HCT116 (cell line): ENCODE measurements at regions not wholly inside any gene's neighbourhood (a gene's known extent, or its start where the extent isn't known, plus 50 kb on each side); places are given as distances from the start of the nearest gene placed in this dataset.

Source experiments
- ATAC-seq: fragments of 200-7000 bp; cut with Tn5 transposase; 2 replicates; pipeline ENCODE4 v1.9.1; 2020; ENCODE audit warnings: mild to moderate bottlenecking, moderate library complexity
- BruUV-seq: library from RNA; stranded (reverse); fragments of 400-500 nt; replicated peaks from 2 replicates; lab custom pipeline; 2021; lab: Mats Ljungman, UMichigan
- CTCF ChIA-PET: fragments of 300-600 bp; sonication (Branson Sonifier 250); formaldehyde crosslinking; loops from one replicate; lab custom pipeline; 2021; ENCODE audit warnings: antibody characterized with exemption; lab: Charles Lee
- POLR2A ChIA-PET: fragments of 300-600, 350-600 bp; sonication (Branson Sonifier 250); formaldehyde crosslinking; loops from one replicate; lab custom pipeline; 2021; ENCODE audit warnings: antibody characterized with exemption; lab: Charles Lee
- RAD21 ChIA-PET, 2 experiments: fragments of 300-600 bp; sonication (Branson Sonifier 250); formaldehyde crosslinking; loops; one replicate each; lab custom pipeline; 2023; ENCODE audit warnings: low total read pairs in 2 of 2; ENCODE audit not compliant: uncharacterized antibody in 2 of 2, unreplicated experiment in 2 of 2, low non-redundant PET in 1 of 2; lab: Charles Lee
- DNase-seq: peaks from one replicate; pipeline ENCODE4 v3.0.0-alpha.2; 2010; ENCODE audit warnings: low read depth, low spot score
- H2AFZ ChIP-seq: fragments of 200-600 bp; shearing (Covaris generic), sonication (generic); 2 replicates; pipeline ENCODE4 v1.6.1; 2017; ENCODE audit warnings: low read depth, mixed run types, mixed read lengths, antibody characterized with exemption, low read length; ENCODE audit not compliant: poor library complexity, severe bottlenecking
- H3K27ac ChIP-seq: 2 replicates; pipeline ENCODE4 v1.5.1; 2012; ENCODE audit warnings: low read depth, low read length
- H3K27me3 ChIP-seq: fragments of 200-600 bp; sonication (generic); 2 replicates; pipeline ENCODE4 v1.6.1; 2016; ENCODE audit warnings: mixed run types, low read length, mixed read lengths; ENCODE audit not compliant: insufficient read depth
- H3K36me3 ChIP-seq, 2 experiments: fragments of 200-500 bp in 1 of 2; fragments of 200-600 bp in 1 of 2; sonication (Bioruptor generic) in 1 of 2; sonication (generic) in 1 of 2; 2 replicates each; pipeline versions ENCODE4 v1.5.1 to v1.6.1; 2014 to 2016; ENCODE audit warnings: low read length in 2 of 2, inconsistent platforms in 1 of 2, mixed read lengths in 1 of 2, mixed run types in 1 of 2; ENCODE audit not compliant: insufficient read depth in 2 of 2, control insufficient read depth in 1 of 2
- H3K4me1 ChIP-seq, 2 experiments: fragments of 200-600 bp in 1 of 2; sonication (generic) in 1 of 2; 2 replicates each; pipeline versions ENCODE4 v1.5.1 to v1.6.1; 2012 to 2017; ENCODE audit warnings: low read length in 2 of 2, inconsistent platforms in 1 of 2, mild to moderate bottlenecking in 1 of 2, mixed read lengths in 1 of 2, mixed run types in 1 of 2, moderate library complexity in 1 of 2; ENCODE audit not compliant: insufficient read depth in 2 of 2, control insufficient read depth in 1 of 2
- H3K4me2 ChIP-seq: fragments of 200-600 bp; sonication (generic); 2 replicates; pipeline ENCODE4 v1.6.1; 2017; ENCODE audit warnings: mixed run types, low read length, mixed read lengths
- H3K4me3 ChIP-seq, 2 experiments: fragments of 200-600 bp in 1 of 2; sonication (generic) in 1 of 2; replicated peaks in 1 of 2; 2 replicates each; pipeline ENCODE4 v1.5.1; 2011 to 2016; ENCODE audit warnings: low read length in 2 of 2, control low read depth in 1 of 2, low read depth in 1 of 2, mild to moderate bottlenecking in 1 of 2, mixed read lengths in 1 of 2, mixed run types in 1 of 2
- H3K79me2 ChIP-seq: fragments of 200-600 bp; sonication (generic); 2 replicates; pipeline ENCODE4 v1.6.1; 2017; ENCODE audit warnings: mild to moderate bottlenecking, mixed run types, low read length, moderate library complexity, mixed read lengths; ENCODE audit not compliant: insufficient read depth
- H3K9ac ChIP-seq: fragments of 200-600 bp; sonication (generic); 2 replicates; pipeline ENCODE4 v1.6.1; 2016; ENCODE audit warnings: low read length, mixed read lengths
- H3K9me2 ChIP-seq: fragments of 200-600 bp; sonication (generic), shearing (Covaris generic); 2 replicates; pipeline ENCODE4 v1.6.1; 2017; ENCODE audit warnings: mixed run types, mild to moderate bottlenecking, moderate library complexity; ENCODE audit not compliant: insufficient read depth
- H3K9me3 ChIP-seq, 2 experiments: fragments of 200-500 bp in 1 of 2; fragments of 200-600 bp in 1 of 2; sonication (Bioruptor generic) in 1 of 2; sonication (generic) in 1 of 2; 2 replicates each; pipeline ENCODE4 v1.6.1; 2014 to 2017; ENCODE audit warnings: low read length in 2 of 2, mixed read lengths in 2 of 2, inconsistent platforms in 1 of 2, low read depth in 1 of 2, mild to moderate bottlenecking in 1 of 2, mixed run types in 1 of 2, moderate library complexity in 1 of 2; ENCODE audit not compliant: control insufficient read depth in 1 of 2, insufficient read depth in 1 of 2
- H4K20me1 ChIP-seq: fragments of 200-600 bp; sonication (generic), shearing (Covaris generic); 2 replicates; pipeline ENCODE4 v1.6.1; 2017; ENCODE audit warnings: mixed run types, mild to moderate bottlenecking, moderate library complexity; ENCODE audit not compliant: insufficient read depth
- ATF3 ChIP-seq: IDR thresholded peaks from 2 replicates; pipeline ENCODE4 v1.6.1; 2012
- CBX3 ChIP-seq: IDR thresholded peaks from 2 replicates; pipeline ENCODE4 v1.6.1; 2012; ENCODE audit warnings: low read depth
- CTCF ChIP-seq, 3 experiments: fragments of 200-600 bp in 1 of 3; sonication (generic) in 1 of 3; IDR thresholded peaks in 2 of 3; conservative IDR thresholded peaks in 1 of 3; 2 replicates each; pipeline ENCODE4 v1.5.1; 2012 to 2017; ENCODE audit warnings: low read depth in 2 of 3, low read length in 2 of 3, antibody characterized with exemption in 1 of 3, borderline replicate concordance in 1 of 3, control low read depth in 1 of 3, mild to moderate bottlenecking in 1 of 3, mixed read lengths in 1 of 3, mixed run types in 1 of 3, moderate library complexity in 1 of 3; ENCODE audit not compliant: insufficient read depth in 1 of 3
- EGR1 ChIP-seq: IDR thresholded peaks from 2 replicates; pipeline ENCODE4 v1.6.1; 2012; ENCODE audit warnings: low read depth
- ELF1 ChIP-seq: IDR thresholded peaks from 2 replicates; pipeline ENCODE4 v1.6.1; 2012; ENCODE audit warnings: low read depth, borderline replicate concordance
- EZH2 ChIP-seq: fragments of 200-600 bp; sonication (generic); IDR thresholded peaks from 2 replicates; pipeline ENCODE4 v1.6.1; 2017; ENCODE audit warnings: antibody characterized with exemption, mixed run types
- EZH2phosphoT487 ChIP-seq: fragments of 200-600 bp; IDR thresholded peaks from 2 replicates; pipeline ENCODE4 v1.6.1; 2018; ENCODE audit warnings: antibody characterized with exemption, borderline replicate concordance
- FOSL1 ChIP-seq: IDR thresholded peaks from 2 replicates; pipeline ENCODE4 v1.6.1; 2012; ENCODE audit warnings: low read depth
- JUND ChIP-seq: IDR thresholded peaks from 2 replicates; pipeline ENCODE4 v1.6.1; 2012
- POLR2A ChIP-seq: IDR thresholded peaks from 2 replicates; pipeline ENCODE4 v1.7.0; 2011; ENCODE audit warnings: borderline replicate concordance; ENCODE audit not compliant: insufficient read depth, insufficient read length; ENCODE audit errors: extremely low read depth
- POLR2AphosphoS5 ChIP-seq: IDR thresholded peaks from 2 replicates; pipeline ENCODE4 v1.6.1; 2011; ENCODE audit warnings: mild to moderate bottlenecking, low read depth, low read length, moderate library complexity
- SIN3A ChIP-seq: IDR thresholded peaks from 2 replicates; pipeline ENCODE4 v1.6.1; 2012; ENCODE audit warnings: low read depth
- SP1 ChIP-seq: IDR thresholded peaks from 2 replicates; pipeline ENCODE4 v1.6.1; 2012; ENCODE audit warnings: low read depth
- TCF7L2 ChIP-seq: IDR thresholded peaks from 2 replicates; pipeline ENCODE4 v1.7.0; 2011; ENCODE audit warnings: borderline replicate concordance, inconsistent platforms; ENCODE audit not compliant: insufficient read depth, insufficient read length; ENCODE audit errors: extremely low read depth
- ZFX ChIP-seq: fragments of 450-650 bp; IDR thresholded peaks from 2 replicates; pipeline ENCODE4 v1.6.1; 2017
- ZNF274 ChIP-seq: fragments of 200-500 bp; sonication (Bioruptor generic); IDR thresholded peaks from 2 replicates; pipeline ENCODE4 v1.6.1; 2014; ENCODE audit warnings: mild to moderate bottlenecking, low read depth, low read length, inconsistent platforms
- intact Hi-C: fragments of 100-400 bp; cut with micrococcal nuclease; formaldehyde crosslinking; loops from 2 replicates; pipeline ENCODE4 v1.10.0; 2022
- TF ChIP-seq, protein P1 (sequence below): IDR thresholded peaks from 2 replicates; pipeline ENCODE4 v1.6.1; 2011; ENCODE audit warnings: mild to moderate bottlenecking, low read length, moderate library complexity; ENCODE audit not compliant: insufficient replicate concordance; ENCODE audit errors: extremely low read depth
- TF ChIP-seq, protein P2 (sequence below): IDR thresholded peaks from 2 replicates; pipeline ENCODE4 v1.6.1; 2012

- intact Hi-C loops: no loop called here
- Histone ChIP-seq H3K36me3 (no peaks in the 10 kb centered on the region), H4K20me1 (no peaks in the 10 kb centered on the region), H3K9me3 (no peaks in the 10 kb centered on the region), H3K79me2 (no peaks in the 10 kb centered on the region)
- no peak for DNase-seq
- no peak for TF ChIP-seq EZH2
- no peak for TF ChIP-seq ATF3
- TF ChIP-seq, protein P1, sequence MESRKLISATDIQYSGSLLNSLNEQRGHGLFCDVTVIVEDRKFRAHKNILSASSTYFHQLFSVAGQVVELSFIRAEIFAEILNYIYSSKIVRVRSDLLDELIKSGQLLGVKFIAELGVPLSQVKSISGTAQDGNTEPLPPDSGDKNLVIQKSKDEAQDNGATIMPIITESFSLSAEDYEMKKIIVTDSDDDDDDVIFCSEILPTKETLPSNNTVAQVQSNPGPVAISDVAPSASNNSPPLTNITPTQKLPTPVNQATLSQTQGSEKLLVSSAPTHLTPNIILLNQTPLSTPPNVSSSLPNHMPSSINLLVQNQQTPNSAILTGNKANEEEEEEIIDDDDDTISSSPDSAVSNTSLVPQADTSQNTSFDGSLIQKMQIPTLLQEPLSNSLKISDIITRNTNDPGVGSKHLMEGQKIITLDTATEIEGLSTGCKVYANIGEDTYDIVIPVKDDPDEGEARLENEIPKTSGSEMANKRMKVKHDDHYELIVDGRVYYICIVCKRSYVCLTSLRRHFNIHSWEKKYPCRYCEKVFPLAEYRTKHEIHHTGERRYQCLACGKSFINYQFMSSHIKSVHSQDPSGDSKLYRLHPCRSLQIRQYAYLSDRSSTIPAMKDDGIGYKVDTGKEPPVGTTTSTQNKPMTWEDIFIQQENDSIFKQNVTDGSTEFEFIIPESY: no peak
- TF ChIP-seq POLR2A: no peak
- no peak for TF ChIP-seq EGR1
- no peak for TF ChIP-seq POLR2AphosphoS5
- TF ChIP-seq CTCF (IDR thresholded peaks at IDR 0.05 in 2 of 3, conservative IDR thresholded peaks at IDR 0.05 in 1 of 3; ENCODE audit: borderline replicate concordance in 1 of 3, insufficient read depth in 1 of 3, low read depth in 2 of 3, low read length in 2 of 3): no peak
- no peak for TF ChIP-seq ZNF274
- no peak for TF ChIP-seq SIN3A
- no peak for TF ChIP-seq SP1
- TF ChIP-seq ZFX: no peak
- TF ChIP-seq FOSL1: no peak
- TF ChIP-seq EZH2phosphoT487: no peak
- TF ChIP-seq, protein P2, sequence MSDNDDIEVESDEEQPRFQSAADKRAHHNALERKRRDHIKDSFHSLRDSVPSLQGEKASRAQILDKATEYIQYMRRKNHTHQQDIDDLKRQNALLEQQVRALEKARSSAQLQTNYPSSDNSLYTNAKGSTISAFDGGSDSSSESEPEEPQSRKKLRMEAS: no peak
- no peak for TF ChIP-seq CBX3
- TF ChIP-seq TCF7L2: no peak
- TF ChIP-seq ELF1: no peak
- no peak for TF ChIP-seq JUND
- TF ChIP-seq, all 23 proteins: peak for 0
- POLR2A ChIA-PET: no interaction called here
- Histone ChIP-seq H3K9me2 (no peaks in the 10 kb centered on the region), H3K27me3 (no peaks in the 10 kb centered on the region), H2AFZ (no peak overlapping the region), H3K4me3 (no peak overlapping the region), H3K4me2 (no peak overlapping the region), H3K27ac (no peak overlapping the region), H3K9ac (no peak overlapping the region), H3K4me1 (peaks cover 0 to 16% of the 10 kb centered on the region in 2 experiments; a peak in 2 of 4 replicates)
- no TSS peak for BruUV-seq
- RAD21 ChIA-PET: interaction anchor here in 1 of 2 experiments (0.7 kb wide), 1 partner anchor 9 kb away, joined by 3 read pairs; no protein-coding TSS in a partner anchor
- CTCF ChIA-PET: no interaction called here
- no peak for ATAC-seq
Measured at GRCh38 chr2:18988631-18989232, 369.7 kb downstream of the OSR1 start.
